A549 (cell line): ENCODE measurements at regions not wholly inside any gene's neighbourhood (a gene's known extent, or its start where the extent isn't known, plus 50 kb on each side); places are given as distances from the start of the nearest gene placed in this dataset.
"Not testable (repeated sequence)": the region's sequence is repeated elsewhere in the genome, so short reads cannot be mapped to it uniquely, and the experiment has no call there.

ENCODE experiments used
- ATAC-seq, 2 experiments: fragments of 200-7000 bp in 1 of 2; fragments of >200 bp in 1 of 2; cut with Nextera tagmentation in 1 of 2; cut with Tn5 transposase in 1 of 2; 3 replicates each; pipeline versions ENCODE4 v1.8.0 to v1.9.1; 2018 to 2020; ENCODE audit warnings: mild to moderate bottlenecking in 1 of 2, moderate library complexity in 1 of 2
- CTCF ChIA-PET: fragments of 300-600 bp; sonication (Branson Sonifier 250); formaldehyde crosslinking; extraction: SDS; loops from one replicate; lab custom pipeline; 2021; ENCODE audit warnings: antibody characterized with exemption, inconsistent platforms; lab: Yijun Ruan, JAX
- POLR2A ChIA-PET: fragments of 350-600 bp; formaldehyde crosslinking; extraction: SDS; loops from one replicate; lab custom pipeline; 2021; ENCODE audit warnings: antibody characterized with exemption, inconsistent platforms; lab: Yijun Ruan, JAX
- DNase-seq, 2 experiments: peaks; one replicate each; pipeline versions ENCODE4 v3.0.0 to v3.0.0-alpha.2; 2011 to 2016; ENCODE audit warnings: low read depth in 1 of 2, low spot score in 1 of 2
- FAIRE-seq: peaks from 2 replicates; lab custom pipeline; 2011; peaks lifted over from hg19 to GRCh38; lab: Jason Lieb, UNC
- H3K27ac ChIP-seq, 2 experiments: fragments of >200 bp; sonication (Bioruptor Twin); formaldehyde crosslinking; 3 replicates each; pipeline ENCODE4 v1.5.1; 2016 to 2017
- H3K4me1 ChIP-seq: fragments of >200 bp; sonication (Bioruptor Twin); formaldehyde crosslinking; 3 replicates; pipeline ENCODE4 v1.6.1; 2016
- H3K4me2 ChIP-seq: fragments of >200 bp; sonication (Bioruptor Twin); formaldehyde crosslinking; 3 replicates; pipeline ENCODE4 v1.6.1; 2016
- H3K4me3 ChIP-seq: fragments of >200 bp; sonication (Bioruptor Twin); formaldehyde crosslinking; 3 replicates; pipeline ENCODE4 v1.5.1; 2016
- H3K9me3 ChIP-seq: fragments of >200 bp; sonication (Bioruptor Twin); formaldehyde crosslinking; 3 replicates; pipeline ENCODE4 v1.6.1; 2016
- CBX8 ChIP-seq: fragments of 200-600 bp; sonication (generic); IDR thresholded peaks from 2 replicates; pipeline ENCODE4 v1.6.1; 2016
- CHD2 ChIP-seq: fragments of 150-350 bp; IDR thresholded peaks from 2 replicates; pipeline ENCODE4 v1.6.1; 2014; ENCODE audit warnings: low read length; ENCODE audit not compliant: partially characterized antibody
- CHD4 ChIP-seq: fragments of 200-600 bp; sonication (generic); IDR thresholded peaks from 2 replicates; pipeline ENCODE4 v1.6.1; 2016; ENCODE audit warnings: antibody characterized with exemption, mild to moderate bottlenecking, borderline replicate concordance
- EHF ChIP-seq: fragments of 250-450 bp; sonication (Bioruptor Pico); IDR thresholded peaks from 2 replicates; pipeline ENCODE4 v1.5.0; 2020; ENCODE audit warnings: mild to moderate bottlenecking
- ESRRA ChIP-seq: fragments of 150-350 bp; IDR thresholded peaks from 2 replicates; pipeline ENCODE4 v1.6.1; 2014; ENCODE audit warnings: mild to moderate bottlenecking, low read length, borderline replicate concordance
- FOSB ChIP-seq: fragments of 250-450 bp; sonication (Bioruptor Pico); IDR thresholded peaks from 2 replicates; pipeline ENCODE4 v1.5.0; 2020; ENCODE audit warnings: mild to moderate bottlenecking, moderate library complexity
- HDAC2 ChIP-seq: fragments of 200-600 bp; sonication (generic); IDR thresholded peaks from 2 replicates; pipeline ENCODE4 v1.6.1; 2016
- HEYL ChIP-seq: fragments of 250-450 bp; sonication (Bioruptor Pico); IDR thresholded peaks from 2 replicates; pipeline ENCODE4 v1.8.0; 2021; ENCODE audit warnings: mild to moderate bottlenecking, moderate library complexity
- HOXA7 ChIP-seq: fragments of 250-450 bp; sonication (Bioruptor Pico); IDR thresholded peaks from 2 replicates; pipeline ENCODE4 v1.5.0; 2020; ENCODE audit warnings: mild to moderate bottlenecking, moderate library complexity
- HOXB5 ChIP-seq: fragments of 250-450 bp; sonication (Bioruptor Pico); IDR thresholded peaks from 2 replicates; pipeline ENCODE4 v1.5.0; 2020; ENCODE audit warnings: mild to moderate bottlenecking, moderate library complexity
- KDM1A ChIP-seq: fragments of 200-600 bp; sonication (generic); IDR thresholded peaks from 2 replicates; pipeline ENCODE4 v1.6.1; 2016; ENCODE audit warnings: low read depth, mild to moderate bottlenecking
- MAZ ChIP-seq: fragments of 150-350 bp; IDR thresholded peaks from 2 replicates; pipeline ENCODE4 v1.6.1; 2014; ENCODE audit warnings: antibody characterized with exemption, low read depth, low read length, borderline replicate concordance
- NFE2L2 ChIP-seq: fragments of 150-350 bp; conservative IDR thresholded peaks from 2 replicates; pipeline ENCODE4 v1.6.1; 2014; ENCODE audit warnings: low read length
- NR3C1 ChIP-seq: fragments of >200 bp; sonication (Bioruptor Twin); formaldehyde crosslinking; IDR thresholded peaks from 3 replicates; pipeline ENCODE4 v1.6.1; 2017
- PHF8 ChIP-seq: fragments of 200-600 bp; sonication (generic); IDR thresholded peaks from 2 replicates; pipeline ENCODE4 v1.6.1; 2016; ENCODE audit warnings: low read depth, mild to moderate bottlenecking, antibody characterized with exemption, moderate library complexity, borderline replicate concordance
- POLR2A ChIP-seq: IDR thresholded peaks from 2 replicates; pipeline ENCODE4 v1.6.1; 2012; ENCODE audit warnings: mild to moderate bottlenecking, low read length
- POLR2AphosphoS2 ChIP-seq: conservative IDR thresholded peaks from 2 replicates; pipeline ENCODE4 v1.6.1; 2012; ENCODE audit warnings: low read length, improper control_type of control experiment, inconsistent platforms
- RAD21 ChIP-seq, 2 experiments: fragments of >200 bp in 1 of 2; sonication (Bioruptor Twin) in 1 of 2; formaldehyde crosslinking in 1 of 2; IDR thresholded peaks in 1 of 2; conservative IDR thresholded peaks in 1 of 2; 2 replicates in 1 of 2; 3 replicates in 1 of 2; pipeline ENCODE4 v1.6.1; 2012 to 2018; ENCODE audit warnings: inconsistent platforms in 1 of 2
- RCOR1 ChIP-seq: fragments of 150-350 bp; IDR thresholded peaks from 2 replicates; pipeline ENCODE4 v1.6.1; 2014; ENCODE audit warnings: antibody characterized with exemption, low read length, low read depth
- SREBF2 ChIP-seq: fragments of 450-650 bp; IDR thresholded peaks from 2 replicates; pipeline ENCODE4 v1.6.1; 2014; ENCODE audit warnings: mild to moderate bottlenecking, moderate library complexity
- ZFP36 ChIP-seq: fragments of 450-650 bp; IDR thresholded peaks from 2 replicates; pipeline ENCODE4 v1.6.1; 2014; ENCODE audit warnings: borderline replicate concordance; ENCODE audit not compliant: partially characterized antibody
- ZSCAN20 ChIP-seq: fragments of 250-450 bp; sonication (Bioruptor Pico); IDR thresholded peaks from 2 replicates; pipeline ENCODE4 v1.8.0; 2022; ENCODE audit warnings: mild to moderate bottlenecking, moderate library complexity
- WGBS: methylation state at CpG from one replicate; pipeline ENCODE4 v1.1.6; 2017; ENCODE audit errors: missing lambda C conversion rate; 5-methylcytosine and 5-hydroxymethylcytosine counted together
- TF ChIP-seq, protein P1 (sequence below): fragments of 150-350 bp; IDR thresholded peaks from 2 replicates; pipeline ENCODE4 v1.6.1; 2014; ENCODE audit warnings: low read depth, mild to moderate bottlenecking, low read length
- TF ChIP-seq, protein P2 (sequence below): fragments of 250-450 bp; sonication (Bioruptor Pico); IDR thresholded peaks from 2 replicates; pipeline ENCODE4 v1.5.0; 2020; ENCODE audit warnings: low read depth, mild to moderate bottlenecking, moderate library complexity
- TF ChIP-seq, protein P3 (sequence below): IDR thresholded peaks from 2 replicates; pipeline ENCODE4 v1.6.1; 2012

DNA sequence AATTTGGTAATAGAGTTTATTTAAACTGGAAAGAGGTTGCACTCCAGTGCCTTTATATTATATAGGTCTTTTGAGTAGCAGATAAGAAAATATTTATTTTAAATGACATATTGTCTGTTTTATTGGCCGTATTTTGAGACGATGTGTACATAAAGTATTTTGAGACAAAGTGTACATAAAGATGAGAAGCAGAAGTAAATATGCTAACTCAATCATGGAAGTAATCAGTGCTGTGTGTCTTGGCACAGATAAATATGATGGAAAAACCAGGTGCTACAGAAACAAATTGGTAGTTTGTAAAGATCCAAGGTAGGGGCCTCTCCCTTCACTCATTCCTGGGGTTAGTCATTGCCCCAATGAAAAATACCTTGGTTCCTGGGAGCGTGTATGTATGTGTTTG is 382.9 kb downstream of the DSEL start:
- FAIRE-seq (no peak), DNase-seq (no peak), ATAC-seq (no peak)
- CTCF ChIA-PET: no interaction called here
- Histone ChIP-seq H3K4me3 (no peak overlapping the region), H3K27ac (no peak overlapping the region), H3K4me2 (no peak overlapping the region), H3K9me3 (no peaks in the 10 kb centered on the region), H3K4me1 (no peaks in the 10 kb centered on the region)
- TF ChIP-seq POLR2AphosphoS2 (no peak), CHD2 (no peak), KDM1A (no peak), EHF (CRISPR knock-in tag) (no peak), NR3C1 (no peak), RCOR1 (no peak), HEYL (CRISPR knock-in tag) (no peak), HOXA7 (CRISPR knock-in tag) (no peak), PHF8 (no peak), POLR2A (no peak)
- POLR2A ChIA-PET: no interaction called here
- 14% methylated on average over 3 of the region's 3 CpGs for WGBS

DNA sequence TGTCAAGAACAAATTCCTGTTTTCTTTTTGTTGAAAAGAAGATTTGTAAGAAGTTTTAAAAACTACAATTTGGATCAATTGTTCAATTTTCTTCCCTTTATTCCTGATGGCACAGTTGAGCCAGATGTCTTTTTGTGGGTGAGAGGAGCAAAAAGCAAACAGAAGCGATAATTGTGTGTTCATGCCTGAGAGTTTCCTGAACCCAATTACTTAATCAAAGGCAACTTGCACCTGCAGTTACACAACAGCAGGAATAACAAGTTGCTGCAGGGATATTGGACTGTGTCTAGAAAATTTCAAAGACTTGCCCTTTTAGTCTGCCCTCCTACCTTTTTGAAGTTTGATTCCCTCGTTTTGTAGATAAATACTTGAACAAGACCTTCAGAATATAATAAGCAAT is 383.6 kb downstream of the DSEL start:
- POLR2A ChIA-PET: no interaction called here
- Histone ChIP-seq H3K27ac (no peak overlapping the region), H3K4me1 (no peaks in the 10 kb centered on the region), H3K4me2 (no peak overlapping the region), H3K4me3 (no peak overlapping the region), H3K9me3 (no peaks in the 10 kb centered on the region)
- CTCF ChIA-PET: no interaction called here
- TF ChIP-seq SREBF2: no peak
- TF ChIP-seq EHF (CRISPR knock-in tag): no peak
- no peak for TF ChIP-seq HDAC2
- TF ChIP-seq, protein P1, sequence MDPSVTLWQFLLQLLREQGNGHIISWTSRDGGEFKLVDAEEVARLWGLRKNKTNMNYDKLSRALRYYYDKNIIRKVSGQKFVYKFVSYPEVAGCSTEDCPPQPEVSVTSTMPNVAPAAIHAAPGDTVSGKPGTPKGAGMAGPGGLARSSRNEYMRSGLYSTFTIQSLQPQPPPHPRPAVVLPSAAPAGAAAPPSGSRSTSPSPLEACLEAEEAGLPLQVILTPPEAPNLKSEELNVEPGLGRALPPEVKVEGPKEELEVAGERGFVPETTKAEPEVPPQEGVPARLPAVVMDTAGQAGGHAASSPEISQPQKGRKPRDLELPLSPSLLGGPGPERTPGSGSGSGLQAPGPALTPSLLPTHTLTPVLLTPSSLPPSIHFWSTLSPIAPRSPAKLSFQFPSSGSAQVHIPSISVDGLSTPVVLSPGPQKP: no peak
- TF ChIP-seq, protein P2, sequence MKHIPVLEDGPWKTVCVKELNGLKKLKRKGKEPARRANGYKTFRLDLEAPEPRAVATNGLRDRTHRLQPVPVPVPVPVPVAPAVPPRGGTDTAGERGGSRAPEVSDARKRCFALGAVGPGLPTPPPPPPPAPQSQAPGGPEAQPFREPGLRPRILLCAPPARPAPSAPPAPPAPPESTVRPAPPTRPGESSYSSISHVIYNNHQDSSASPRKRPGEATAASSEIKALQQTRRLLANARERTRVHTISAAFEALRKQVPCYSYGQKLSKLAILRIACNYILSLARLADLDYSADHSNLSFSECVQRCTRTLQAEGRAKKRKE (CRISPR knock-in tag): no peak
- TF ChIP-seq FOSB (CRISPR knock-in tag): no peak
- DNase-seq (no peak), FAIRE-seq (no peak), ATAC-seq (no peak)
- 9% methylated on average over 2 of the region's 2 CpGs for WGBS

DNA sequence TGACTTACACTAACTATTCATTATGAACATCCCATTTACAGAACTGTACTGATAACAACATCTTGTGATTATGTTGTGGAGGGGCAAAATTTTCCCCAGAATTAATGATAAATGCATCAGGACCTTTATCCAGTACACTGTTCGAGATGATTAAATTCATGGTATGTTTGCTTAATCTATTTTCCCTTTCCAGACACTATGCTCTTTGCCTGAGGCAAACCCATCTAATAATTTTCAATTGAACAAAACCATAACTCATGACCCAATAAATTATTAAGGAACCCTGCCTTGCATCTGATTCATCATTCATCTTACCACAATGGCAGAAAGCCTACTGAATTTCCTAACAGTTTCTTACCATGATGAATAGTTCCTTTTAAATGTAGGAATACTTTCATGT is 385.0 kb downstream of the DSEL start:
- no peak overlapping the region for H3K27ac ChIP-seq
- POLR2A ChIA-PET: no interaction called here
- H3K9me3 ChIP-seq: no peaks in the 10 kb centered on the region
- TF ChIP-seq CHD4: no peak
- ATAC-seq: no peak
- no peaks in the 10 kb centered on the region for H3K4me1 ChIP-seq
- DNase-seq: no peak
- WGBS: 13% methylated on average over 1 of the region's 1 CpG
- CTCF ChIA-PET: no interaction called here
- no peak for FAIRE-seq
- no peak overlapping the region for H3K4me3 ChIP-seq
- H3K4me2 ChIP-seq: no peak overlapping the region

DNA sequence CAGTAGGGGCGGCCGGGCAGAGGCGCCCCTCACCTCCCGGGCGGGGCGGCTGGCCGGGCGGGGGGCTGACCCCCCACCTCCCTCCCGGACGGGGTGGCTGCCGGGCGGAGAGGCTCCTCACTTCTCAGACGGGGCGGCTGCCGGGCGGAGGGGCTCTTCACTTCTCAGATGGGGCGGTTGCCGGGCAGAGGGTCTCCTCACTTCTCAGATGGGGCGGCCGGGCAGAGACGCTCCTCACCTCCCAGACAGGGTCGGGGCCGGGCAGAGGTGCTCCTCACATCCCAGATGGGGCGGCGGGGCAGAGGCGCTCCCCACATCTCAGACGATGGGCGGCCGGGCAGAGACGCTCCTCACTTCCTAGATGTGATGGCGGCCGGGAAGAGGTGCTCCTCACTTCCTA is 389.8 kb downstream of the DSEL start:
- FAIRE-seq, POLR2A ChIA-PET, ATAC-seq: not testable (repeated sequence)

DNA sequence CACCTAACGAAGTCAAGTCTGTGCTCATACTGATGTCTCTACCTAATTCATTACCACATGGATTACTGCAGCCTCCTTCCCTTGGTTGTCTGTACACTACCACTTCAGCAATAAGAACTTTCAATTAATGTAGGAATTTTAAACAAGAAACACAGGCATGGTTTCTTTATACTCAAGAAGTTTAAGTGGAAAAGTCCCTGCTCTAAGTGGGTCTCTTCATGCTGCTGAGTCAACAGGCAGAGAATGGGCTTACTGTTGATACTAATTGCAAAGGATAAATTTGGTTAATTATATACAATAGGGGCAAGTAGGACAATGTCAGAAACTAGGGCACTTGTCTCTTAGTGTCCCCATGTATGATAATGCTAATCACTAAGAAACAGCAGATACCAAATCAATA is 392.6 kb downstream of the DSEL start:
- no peak for DNase-seq
- H3K4me3 ChIP-seq: no peak overlapping the region
- no peaks in the 10 kb centered on the region for H3K9me3 ChIP-seq
- H3K27ac ChIP-seq: no peak overlapping the region
- no peaks in the 10 kb centered on the region for H3K4me1 ChIP-seq
- TF ChIP-seq ESRRA: no peak
- no peak for TF ChIP-seq ZFP36
- no peak for TF ChIP-seq ZSCAN20 (CRISPR knock-in tag)
- TF ChIP-seq CHD4: no peak
- TF ChIP-seq RAD21 (conservative IDR thresholded peaks at IDR 0.05 in 1 of 2, IDR thresholded peaks at IDR 0.05 in 1 of 2): no peak
- TF ChIP-seq CBX8: no peak
- TF ChIP-seq, protein P3, sequence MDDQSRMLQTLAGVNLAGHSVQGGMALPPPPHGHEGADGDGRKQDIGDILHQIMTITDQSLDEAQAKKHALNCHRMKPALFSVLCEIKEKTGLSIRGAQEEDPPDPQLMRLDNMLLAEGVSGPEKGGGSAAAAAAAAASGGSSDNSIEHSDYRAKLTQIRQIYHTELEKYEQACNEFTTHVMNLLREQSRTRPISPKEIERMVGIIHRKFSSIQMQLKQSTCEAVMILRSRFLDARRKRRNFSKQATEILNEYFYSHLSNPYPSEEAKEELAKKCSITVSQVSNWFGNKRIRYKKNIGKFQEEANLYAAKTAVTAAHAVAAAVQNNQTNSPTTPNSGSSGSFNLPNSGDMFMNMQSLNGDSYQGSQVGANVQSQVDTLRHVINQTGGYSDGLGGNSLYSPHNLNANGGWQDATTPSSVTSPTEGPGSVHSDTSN: no peak
- TF ChIP-seq HOXB5: no peak
- no peak for TF ChIP-seq MAZ
- no peak for TF ChIP-seq HDAC2
- TF ChIP-seq KDM1A: no peak
- TF ChIP-seq NFE2L2: no peak
- TF ChIP-seq, protein P2 (CRISPR knock-in tag): no peak
- FAIRE-seq: no peak
- ChIA-PET CTCF (no interaction called here), POLR2A (no interaction called here)
- no peak for ATAC-seq
- WGBS: 30% methylated on average over 1 of the region's 1 CpG
- H3K4me2 ChIP-seq: no peak overlapping the region

More for the DNA sequence above, 389.8 kb downstream of the DSEL start:
- H3K4me1 ChIP-seq, H3K27ac ChIP-seq, H3K4me2 ChIP-seq, H3K4me3 ChIP-seq, DNase-seq, CTCF ChIA-PET, H3K9me3 ChIP-seq: not testable (repeated sequence)
- no CpG with 5 or more reads among the region's 32 CpGs for WGBS
